ENCODE measurements at regions not wholly inside any gene's neighbourhood (a gene's known extent, or its start where the extent isn't known, plus 50 kb on each side); places are given as distances from the start of the nearest gene placed in this dataset.

- no peak for DNase-seq
Observed at GRCh38 chr4:141922236-141922635, 285.9 kb downstream of the IL15 start.

- peak in 1 of 3 experiments; percentile 54 for DNase-seq
Observed at GRCh38 chr4:141926406-141926805, 290.0 kb downstream of the IL15 start.

GRCh38 chr4:141932490-141932889, 296.1 kb downstream of the IL15 start:
- DNase-seq, result no peak

DNA sequence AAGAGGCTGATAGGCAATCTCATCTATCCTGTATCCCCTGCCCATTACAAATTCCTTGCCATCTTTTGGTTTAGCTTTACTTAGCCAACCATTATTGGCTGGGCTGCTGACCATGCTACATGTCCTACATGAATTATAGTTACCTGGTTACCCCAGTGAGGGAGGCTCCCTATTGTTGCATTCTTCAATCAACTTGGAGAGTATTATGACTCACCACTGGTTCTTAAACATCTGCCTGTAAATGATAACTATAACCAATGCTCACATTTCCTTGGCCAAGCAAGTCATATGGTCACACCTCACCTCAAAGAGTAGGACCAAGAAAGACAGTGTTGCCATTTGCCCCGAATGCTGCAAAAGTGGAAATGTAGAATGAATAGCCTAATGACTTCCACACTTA, 297.6 kb downstream of the IL15 start:
- no peak for DNase-seq

GRCh38 chr4:141955696-141956095, 319.3 kb downstream of the IL15 start:
- no peak for DNase-seq

DNA sequence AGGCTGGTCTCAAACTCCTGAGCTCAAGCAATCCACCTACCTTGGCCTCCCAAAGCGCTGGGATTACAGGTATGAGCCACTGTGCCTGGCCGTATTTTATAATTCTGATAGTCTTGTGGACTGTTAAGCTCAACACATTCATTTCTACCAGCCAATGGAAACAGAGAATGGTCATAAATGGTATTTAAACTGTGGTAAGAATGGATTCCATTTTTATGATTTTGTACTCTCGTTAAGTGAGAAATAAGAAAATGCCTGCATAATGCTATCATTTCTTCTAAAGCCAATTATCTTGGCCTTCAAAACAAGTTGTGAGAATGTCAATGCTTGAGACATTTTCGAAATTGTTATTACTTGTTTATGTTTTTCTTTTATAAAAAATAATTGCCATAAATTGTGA, 321.0 kb downstream of the IL15 start:
- no peak for DNase-seq

- no peak for DNase-seq
Observed at GRCh38 chr4:141962486-141962885, 326.1 kb downstream of the IL15 start.

GRCh38 chr4:141971869-141972268, 335.5 kb downstream of the IL15 start:
- no peak for DNase-seq

DNA sequence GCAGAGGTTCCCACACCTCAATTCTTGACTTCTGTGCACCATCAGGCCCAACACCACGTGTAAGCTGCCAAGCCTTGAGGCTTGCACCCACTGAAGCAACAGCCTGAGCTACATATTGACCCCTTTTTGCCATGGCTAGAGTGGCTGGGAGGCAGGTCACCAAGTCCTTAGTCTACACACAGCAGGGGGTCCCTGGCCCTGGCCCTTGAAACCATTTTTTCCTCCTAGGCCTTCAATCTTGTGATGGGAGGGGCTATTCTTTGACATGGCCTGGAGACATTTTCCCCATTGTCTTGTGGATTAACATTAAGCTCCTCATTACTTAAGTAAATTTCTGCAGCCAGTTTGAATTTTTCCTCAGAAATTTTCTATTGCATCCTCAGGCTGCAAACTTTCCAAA, 336.6 kb downstream of the IL15 start:
- no peak for DNase-seq

All from NCI-H1417 (cell line).